ENCODE measurements at regions not wholly inside any gene's neighbourhood (a gene's known extent, or its start where the extent isn't known, plus 50 kb on each side); places are given as distances from the start of the nearest gene placed in this dataset.

- in situ Hi-C loops (cut with MboI) (no loop called here), intact Hi-C loops (cut with micrococcal nuclease) (no loop called here)
- no peak overlapping the region for H3K27ac ChIP-seq (ENCODE audit: extremely low read depth, low read depth, low read length)
- no peaks in the 10 kb centered on the region for H3K9me3 ChIP-seq (replicated peaks; ENCODE audit: control insufficient read depth, insufficient read depth, low read depth, low read length)
- no peak overlapping the region for H3K9ac ChIP-seq (ENCODE audit: insufficient read depth in 1 of 2, low read depth in 2 of 2, low read length in 2 of 2)
- no peaks in the 10 kb centered on the region for H3K36me3 ChIP-seq (ENCODE audit: control insufficient read depth, insufficient read depth, low read length)
- no peak overlapping the region for H3K4me2 ChIP-seq (ENCODE audit: insufficient read depth, low read length)
- ChIA-PET CTCF (ENCODE audit: low intra/inter-chr PET ratio) (no interaction called here), POLR2A (no interaction called here)
- BruUV-seq (replicated peaks) = no TSS peak
- no peak overlapping the region for H3K4me3 ChIP-seq
- DNase-seq (ENCODE audit: extremely low read depth in 1 of 4, low spot score in 3 of 4) = no peak
- no peak for ATAC-seq
- no peak for FAIRE-seq
- no peaks in the 10 kb centered on the region for H3K27me3 ChIP-seq (ENCODE audit: control insufficient read depth in 2 of 2, insufficient read depth in 2 of 2, low read length in 2 of 2)
- TF ChIP-seq DDX20 (tag; IDR thresholded peaks at IDR 0.05; ENCODE audit: low read depth) = no peak
- no peaks in the 10 kb centered on the region for H4K20me1 ChIP-seq (replicated peaks; ENCODE audit: control insufficient read depth, insufficient read depth, low read length)
- no peak overlapping the region for H2AFZ ChIP-seq (ENCODE audit: low read depth, low read length)
- no peaks in the 10 kb centered on the region for H3K9me1 ChIP-seq (ENCODE audit: control insufficient read depth, insufficient read depth, low read length)
- H3K4me1 ChIP-seq (replicated peaks in 1 of 2; ENCODE audit: control insufficient read depth in 2 of 2, insufficient read depth in 2 of 2, low read length in 2 of 2) = no peaks in the 10 kb centered on the region
- no peaks in the 10 kb centered on the region for H3K79me2 ChIP-seq (ENCODE audit: control insufficient read depth, insufficient read depth, low read length)
Measured at GRCh38 chr2:139763705-139764104, 983.5 kb upstream of the NXPH2 start.

- Histone ChIP-seq H3K27ac (ENCODE audit: extremely low read depth, low read depth, low read length) (no peak overlapping the region), H3K9me3 (replicated peaks; ENCODE audit: control insufficient read depth, insufficient read depth, low read depth, low read length) (no peaks in the 10 kb centered on the region), H4K20me1 (replicated peaks; ENCODE audit: control insufficient read depth, insufficient read depth, low read length) (no peaks in the 10 kb centered on the region), H3K4me3 (no peak overlapping the region), H3K9ac (ENCODE audit: insufficient read depth in 1 of 2, low read depth in 2 of 2, low read length in 2 of 2) (no peak overlapping the region), H3K36me3 (ENCODE audit: control insufficient read depth, insufficient read depth, low read length) (no peaks in the 10 kb centered on the region), H2AFZ (ENCODE audit: low read depth, low read length) (no peak overlapping the region), H3K4me1 (replicated peaks in 1 of 2; ENCODE audit: control insufficient read depth in 2 of 2, insufficient read depth in 2 of 2, low read length in 2 of 2) (no peaks in the 10 kb centered on the region), H3K9me1 (ENCODE audit: control insufficient read depth, insufficient read depth, low read length) (no peaks in the 10 kb centered on the region), H3K4me2 (ENCODE audit: insufficient read depth, low read length) (no peak overlapping the region), H3K27me3 (ENCODE audit: control insufficient read depth in 2 of 2, insufficient read depth in 2 of 2, low read length in 2 of 2) (no peaks in the 10 kb centered on the region), H3K79me2 (ENCODE audit: control insufficient read depth, insufficient read depth, low read length) (no peaks in the 10 kb centered on the region)
- ChIA-PET POLR2A (no interaction called here), CTCF (ENCODE audit: low intra/inter-chr PET ratio) (no interaction called here)
- no TSS peak for BruUV-seq (replicated peaks)
- intact Hi-C loops (cut with micrococcal nuclease) = no loop called here
- FAIRE-seq (no peak), DNase-seq (ENCODE audit: extremely low read depth in 1 of 4, low spot score in 3 of 4) (no peak), ATAC-seq (no peak)
- in situ Hi-C loops (cut with MboI) = no loop called here
- WGBS (ENCODE audit: insufficient coverage, low coverage, missing lambda C conversion rate) = 5% methylated on average over 2 of the region's 3 CpGs
- TF ChIP-seq ETV5 (CRISPR knock-in tag; IDR thresholded peaks at IDR 0.05; ENCODE audit: low read depth) (no peak), ZFPM2 (CRISPR knock-in tag; IDR thresholded peaks at IDR 0.05) (no peak), MBD2 (IDR thresholded peaks at IDR 0.05; ENCODE audit: borderline replicate concordance, low read depth) (no peak), ZHX1 (conservative IDR thresholded peaks at IDR 0.05; ENCODE audit: low read length) (no peak)
- TF ChIP-seq, protein P1, sequence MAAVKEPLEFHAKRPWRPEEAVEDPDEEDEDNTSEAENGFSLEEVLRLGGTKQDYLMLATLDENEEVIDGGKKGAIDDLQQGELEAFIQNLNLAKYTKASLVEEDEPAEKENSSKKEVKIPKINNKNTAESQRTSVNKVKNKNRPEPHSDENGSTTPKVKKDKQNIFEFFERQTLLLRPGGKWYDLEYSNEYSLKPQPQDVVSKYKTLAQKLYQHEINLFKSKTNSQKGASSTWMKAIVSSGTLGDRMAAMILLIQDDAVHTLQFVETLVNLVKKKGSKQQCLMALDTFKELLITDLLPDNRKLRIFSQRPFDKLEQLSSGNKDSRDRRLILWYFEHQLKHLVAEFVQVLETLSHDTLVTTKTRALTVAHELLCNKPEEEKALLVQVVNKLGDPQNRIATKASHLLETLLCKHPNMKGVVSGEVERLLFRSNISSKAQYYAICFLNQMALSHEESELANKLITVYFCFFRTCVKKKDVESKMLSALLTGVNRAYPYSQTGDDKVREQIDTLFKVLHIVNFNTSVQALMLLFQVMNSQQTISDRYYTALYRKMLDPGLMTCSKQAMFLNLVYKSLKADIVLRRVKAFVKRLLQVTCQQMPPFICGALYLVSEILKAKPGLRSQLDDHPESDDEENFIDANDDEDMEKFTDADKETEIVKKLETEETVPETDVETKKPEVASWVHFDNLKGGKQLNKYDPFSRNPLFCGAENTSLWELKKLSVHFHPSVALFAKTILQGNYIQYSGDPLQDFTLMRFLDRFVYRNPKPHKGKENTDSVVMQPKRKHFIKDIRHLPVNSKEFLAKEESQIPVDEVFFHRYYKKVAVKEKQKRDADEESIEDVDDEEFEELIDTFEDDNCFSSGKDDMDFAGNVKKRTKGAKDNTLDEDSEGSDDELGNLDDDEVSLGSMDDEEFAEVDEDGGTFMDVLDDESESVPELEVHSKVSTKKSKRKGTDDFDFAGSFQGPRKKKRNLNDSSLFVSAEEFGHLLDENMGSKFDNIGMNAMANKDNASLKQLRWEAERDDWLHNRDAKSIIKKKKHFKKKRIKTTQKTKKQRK (IDR thresholded peaks at IDR 0.05; ENCODE audit: borderline replicate concordance, low read depth, low read length) = no peak
Measured at GRCh38 chr2:139759000-139759505, 978.9 kb upstream of the NXPH2 start.
